Astrocyte of the spinal cord (primary cell): ENCODE measurements at regions not wholly inside any gene's neighbourhood (a gene's known extent, or its start where the extent isn't known, plus 50 kb on each side); places are given as distances from the start of the nearest gene placed in this dataset.
A peak's percentile ranks its signal among the peaks of the same experiment; 100 is the strongest.

Experiments
- DNase-seq: peaks from one replicate; pipeline ENCODE4 v3.0.0; 2011; ENCODE audit warnings: low read depth, low spot score
- H3K4me3 ChIP-seq: 2 replicates; pipeline ENCODE4 v1.5.1; 2011; ENCODE audit warnings: low read depth, mild to moderate bottlenecking, low read length, moderate library complexity
- in situ Hi-C: cut with HindIII; loops from 2 replicates; pipeline ENCODE4 v1.10.0; 2017; ENCODE audit warnings: low sequenced_read_pairs
- TF ChIP-seq, protein P1 (sequence below): IDR thresholded peaks from 2 replicates; pipeline ENCODE4 v1.5.1; 2012; ENCODE audit warnings: low read depth, mild to moderate bottlenecking, low read length, inconsistent platforms

DNA sequence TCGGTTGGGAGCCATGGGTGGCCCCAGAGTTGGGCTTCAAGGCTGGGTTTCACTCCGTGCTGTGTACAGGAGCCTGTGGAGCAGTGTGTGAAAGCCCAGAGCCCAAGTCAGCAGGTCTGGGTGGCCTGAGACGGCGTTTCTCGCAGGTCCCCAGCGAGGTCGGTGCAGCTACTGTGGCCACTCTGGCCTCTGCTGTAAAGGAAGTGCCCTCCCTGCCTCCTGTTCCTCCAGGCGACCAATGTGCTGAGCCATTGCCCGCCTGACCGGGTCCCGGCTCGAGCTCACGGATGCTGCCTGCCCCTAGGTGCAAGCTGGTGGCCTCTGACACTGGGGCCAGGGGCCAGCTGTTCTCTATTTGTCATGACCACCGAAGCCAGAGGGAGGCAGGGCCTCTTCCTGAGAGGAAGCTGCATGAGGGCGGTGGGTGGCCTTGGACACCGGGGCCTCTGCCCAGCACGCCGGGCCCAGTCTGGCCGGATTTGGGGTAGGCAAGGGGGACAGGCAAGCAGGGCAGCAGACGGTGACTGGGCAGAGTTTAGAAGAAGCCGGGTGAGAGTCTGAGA, 170.9 kb downstream of the IRF8 start:
- DNase-seq: no peak
- in situ Hi-C loops: loop anchor here (5.0 kb wide), 1 partner anchor 447 kb away; no protein-coding TSS in a partner anchor
- H3K4me3 ChIP-seq: no peak overlapping the region
- TF ChIP-seq, protein P1, sequence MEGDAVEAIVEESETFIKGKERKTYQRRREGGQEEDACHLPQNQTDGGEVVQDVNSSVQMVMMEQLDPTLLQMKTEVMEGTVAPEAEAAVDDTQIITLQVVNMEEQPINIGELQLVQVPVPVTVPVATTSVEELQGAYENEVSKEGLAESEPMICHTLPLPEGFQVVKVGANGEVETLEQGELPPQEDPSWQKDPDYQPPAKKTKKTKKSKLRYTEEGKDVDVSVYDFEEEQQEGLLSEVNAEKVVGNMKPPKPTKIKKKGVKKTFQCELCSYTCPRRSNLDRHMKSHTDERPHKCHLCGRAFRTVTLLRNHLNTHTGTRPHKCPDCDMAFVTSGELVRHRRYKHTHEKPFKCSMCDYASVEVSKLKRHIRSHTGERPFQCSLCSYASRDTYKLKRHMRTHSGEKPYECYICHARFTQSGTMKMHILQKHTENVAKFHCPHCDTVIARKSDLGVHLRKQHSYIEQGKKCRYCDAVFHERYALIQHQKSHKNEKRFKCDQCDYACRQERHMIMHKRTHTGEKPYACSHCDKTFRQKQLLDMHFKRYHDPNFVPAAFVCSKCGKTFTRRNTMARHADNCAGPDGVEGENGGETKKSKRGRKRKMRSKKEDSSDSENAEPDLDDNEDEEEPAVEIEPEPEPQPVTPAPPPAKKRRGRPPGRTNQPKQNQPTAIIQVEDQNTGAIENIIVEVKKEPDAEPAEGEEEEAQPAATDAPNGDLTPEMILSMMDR: no peak

DNA sequence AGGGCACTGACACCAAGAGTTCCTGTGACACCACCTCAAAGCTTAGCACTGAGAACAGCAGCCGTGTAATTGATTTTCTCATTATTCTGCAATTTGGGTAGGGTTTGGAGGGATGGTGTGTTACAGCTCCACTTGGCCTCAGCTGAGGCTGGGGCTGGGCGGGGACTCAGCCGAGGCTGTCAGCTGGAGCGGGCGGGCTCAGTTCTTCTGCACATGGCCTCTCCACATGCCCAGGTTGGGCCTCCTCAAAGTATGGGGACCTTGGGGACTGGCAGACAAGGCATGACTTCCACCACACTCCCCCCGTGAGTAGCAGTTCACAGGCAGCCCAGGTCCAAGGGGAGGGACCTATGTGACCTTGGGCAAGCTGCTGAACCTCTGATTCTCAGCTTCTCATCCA, 171.5 kb downstream of the IRF8 start:
- no peak for DNase-seq
- in situ Hi-C loops: loop anchor here (5.0 kb wide), 1 partner anchor 447 kb away; no protein-coding TSS in a partner anchor
- H3K4me3 ChIP-seq: no peak overlapping the region
- TF ChIP-seq, protein P1: no peak

DNA sequence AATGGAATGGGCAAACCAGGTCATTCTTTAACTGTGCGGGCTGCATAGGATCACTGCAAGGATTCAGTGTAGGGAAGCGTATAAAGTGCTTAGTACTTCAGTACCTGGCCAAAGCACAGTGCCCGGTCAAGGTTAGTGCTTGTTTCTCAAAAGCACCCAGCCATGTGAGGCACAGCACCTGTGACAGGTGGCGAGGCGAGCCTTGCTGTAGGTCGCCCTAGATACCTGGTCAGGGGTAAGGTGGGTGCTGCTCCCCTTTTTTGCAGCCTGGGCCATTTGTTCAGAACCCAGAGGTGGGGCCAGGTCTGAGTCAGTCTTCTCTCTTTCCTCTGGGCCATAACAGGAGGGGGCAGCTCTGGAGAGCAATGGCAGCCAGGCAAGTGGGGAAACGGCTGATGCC, 172.0 kb downstream of the IRF8 start:
- DNase-seq: no peak
- H3K4me3 ChIP-seq: no peak overlapping the region
- TF ChIP-seq, protein P1: no peak
- in situ Hi-C loops: loop anchor here (5.0 kb wide), 1 partner anchor 446 kb away; no protein-coding TSS in a partner anchor

DNA sequence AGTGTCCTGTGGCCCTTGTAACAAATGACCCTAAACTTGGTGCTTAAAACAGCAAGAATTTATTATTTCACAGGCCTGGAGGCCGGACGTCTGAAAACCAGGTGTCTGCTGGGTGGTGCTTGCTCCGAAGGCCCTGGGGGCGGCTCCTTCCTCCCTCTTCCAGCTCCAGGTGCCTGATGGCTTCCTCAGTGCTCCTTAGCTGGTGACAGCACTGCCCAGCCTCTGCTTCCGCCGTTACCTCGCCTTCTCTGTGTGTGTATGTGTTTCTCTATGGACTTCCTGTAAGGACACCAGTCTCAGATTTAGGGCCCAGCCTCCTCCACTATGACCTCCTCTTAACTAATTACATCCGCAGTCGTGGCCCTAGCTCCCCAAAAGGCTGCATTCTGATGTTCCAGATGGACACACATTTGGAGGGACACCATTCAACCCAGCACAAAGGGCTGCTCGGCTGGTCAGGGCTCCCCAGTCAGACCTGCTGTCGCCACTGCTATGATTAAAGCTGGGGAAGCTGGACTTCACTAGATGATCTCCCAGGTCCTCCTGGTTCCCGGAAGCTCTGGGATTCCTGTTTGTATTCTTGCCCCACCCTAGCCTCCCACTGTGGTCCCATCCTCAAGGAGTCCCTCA, 172.8 kb downstream of the IRF8 start:
- H3K4me3 ChIP-seq: no peak overlapping the region
- TF ChIP-seq, protein P1: no peak
- in situ Hi-C loops: loop anchor here (5.0 kb wide), 1 partner anchor 446 kb away; no protein-coding TSS in a partner anchor
- DNase-seq: no peak

DNA sequence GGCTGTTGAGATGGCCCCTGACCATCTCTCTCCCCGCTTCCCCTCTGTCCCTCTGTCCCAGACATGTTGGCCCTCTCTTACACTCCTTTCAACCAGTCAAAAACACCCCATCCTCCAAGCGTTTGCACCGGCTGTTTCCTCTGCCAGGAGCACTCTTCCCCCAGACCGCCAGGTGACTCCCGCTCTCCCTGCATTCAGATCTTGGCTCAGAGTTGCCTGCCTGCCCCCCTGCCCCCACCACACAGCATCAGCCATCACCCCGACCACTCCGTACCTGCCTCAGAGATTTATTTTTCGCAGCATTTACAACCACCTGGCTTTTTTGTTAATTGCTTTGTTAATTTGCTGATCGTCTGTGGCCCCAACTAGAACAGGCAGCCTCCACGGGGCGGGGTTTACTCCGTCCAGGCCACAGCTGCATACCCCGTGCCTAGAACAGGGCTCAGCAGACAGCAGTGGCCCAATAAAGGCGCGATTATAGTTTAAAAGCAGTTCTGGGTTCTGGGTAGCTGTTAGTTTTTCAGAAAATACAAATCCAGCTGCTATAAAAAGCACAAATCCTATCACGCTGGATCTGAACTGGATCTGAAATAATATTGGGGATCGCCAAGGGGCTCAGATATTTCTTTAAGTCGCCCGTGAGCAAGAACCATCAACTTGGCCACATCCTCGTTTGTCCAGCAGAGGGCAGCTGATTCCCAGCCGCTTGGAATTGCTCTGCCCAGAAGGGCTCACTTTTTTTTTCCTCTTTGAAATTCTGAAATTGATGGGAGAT, 173.6 kb downstream of the IRF8 start:
- no peak overlapping the region for H3K4me3 ChIP-seq
- TF ChIP-seq, protein P1: peak; percentile 87
- DNase-seq: peak; percentile 70
- in situ Hi-C loops: loop anchor here (5.0 kb wide), 1 partner anchor 445 kb away; no protein-coding TSS in a partner anchor

DNA sequence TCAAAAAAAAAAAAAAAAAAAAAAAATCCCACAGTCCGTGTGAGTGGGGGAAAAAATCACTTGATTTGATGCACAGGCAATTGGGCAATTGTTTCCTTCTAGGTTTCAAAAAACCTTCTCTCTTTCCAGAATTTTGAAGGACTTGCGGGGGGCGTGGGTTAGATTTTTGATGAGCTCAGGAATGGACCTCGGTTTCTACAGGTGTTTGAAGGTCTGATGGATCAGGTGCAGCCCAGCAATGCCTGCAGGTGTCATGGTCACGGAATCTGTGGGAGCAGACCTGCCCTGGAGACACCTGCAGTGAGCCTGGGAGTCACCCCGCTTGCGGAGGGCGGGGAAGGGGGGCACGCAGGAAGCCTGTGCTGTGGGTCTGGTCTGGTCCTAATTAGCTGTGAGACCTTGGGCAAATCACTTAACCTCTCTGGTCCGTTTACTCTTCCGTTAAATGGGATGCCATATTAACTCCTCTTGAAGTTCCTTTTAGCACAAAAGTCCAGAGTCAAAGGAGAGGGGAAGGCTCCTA, 174.2 kb downstream of the IRF8 start:
- in situ Hi-C loops: loop anchor here (5.0 kb wide), 1 partner anchor 444 kb away; no protein-coding TSS in a partner anchor
- no peak for DNase-seq
- no peak overlapping the region for H3K4me3 ChIP-seq
- TF ChIP-seq, protein P1: no peak
